Fibroblast of the aortic adventitia (primary cell): ENCODE measurements at regions not wholly inside any gene's neighbourhood (a gene's known extent, or its start where the extent isn't known, plus 50 kb on each side); places are given as distances from the start of the nearest gene placed in this dataset.

Experiments used
- DNase-seq: peaks from one replicate; pipeline ENCODE4 v3.0.0-alpha.2; 2010; ENCODE audit warnings: low read depth
- H3K4me3 ChIP-seq: 2 replicates; pipeline ENCODE4 v1.5.1; 2011; ENCODE audit warnings: low read depth, mild to moderate bottlenecking, control low read depth, low read length, moderate library complexity
- TF ChIP-seq, protein P1 (sequence below): IDR thresholded peaks from 2 replicates; pipeline ENCODE4 v1.5.1; 2011; ENCODE audit warnings: mild to moderate bottlenecking, low read length, control low read depth, inconsistent platforms; ENCODE audit not compliant: insufficient read depth

DNA sequence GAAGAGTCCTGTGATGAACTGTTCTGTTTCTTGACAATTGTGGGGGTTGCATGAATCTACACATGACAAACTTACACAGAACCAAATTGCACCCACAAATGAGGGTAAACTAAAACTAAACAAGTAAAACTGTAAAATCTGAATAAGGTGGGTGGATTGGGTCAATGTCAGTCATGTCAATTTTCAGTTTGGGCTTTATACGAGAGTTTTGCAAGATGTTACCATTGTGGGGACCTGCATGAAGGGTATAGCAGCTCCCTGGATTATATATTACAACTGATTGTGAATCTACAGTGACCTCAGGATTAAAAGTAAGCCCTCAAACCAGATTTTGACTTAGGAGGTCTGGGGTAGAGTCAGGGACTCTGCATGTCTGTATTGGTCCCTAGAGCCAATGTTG, 101.5 kb upstream of the LHX5 start:
- TF ChIP-seq, protein P1, sequence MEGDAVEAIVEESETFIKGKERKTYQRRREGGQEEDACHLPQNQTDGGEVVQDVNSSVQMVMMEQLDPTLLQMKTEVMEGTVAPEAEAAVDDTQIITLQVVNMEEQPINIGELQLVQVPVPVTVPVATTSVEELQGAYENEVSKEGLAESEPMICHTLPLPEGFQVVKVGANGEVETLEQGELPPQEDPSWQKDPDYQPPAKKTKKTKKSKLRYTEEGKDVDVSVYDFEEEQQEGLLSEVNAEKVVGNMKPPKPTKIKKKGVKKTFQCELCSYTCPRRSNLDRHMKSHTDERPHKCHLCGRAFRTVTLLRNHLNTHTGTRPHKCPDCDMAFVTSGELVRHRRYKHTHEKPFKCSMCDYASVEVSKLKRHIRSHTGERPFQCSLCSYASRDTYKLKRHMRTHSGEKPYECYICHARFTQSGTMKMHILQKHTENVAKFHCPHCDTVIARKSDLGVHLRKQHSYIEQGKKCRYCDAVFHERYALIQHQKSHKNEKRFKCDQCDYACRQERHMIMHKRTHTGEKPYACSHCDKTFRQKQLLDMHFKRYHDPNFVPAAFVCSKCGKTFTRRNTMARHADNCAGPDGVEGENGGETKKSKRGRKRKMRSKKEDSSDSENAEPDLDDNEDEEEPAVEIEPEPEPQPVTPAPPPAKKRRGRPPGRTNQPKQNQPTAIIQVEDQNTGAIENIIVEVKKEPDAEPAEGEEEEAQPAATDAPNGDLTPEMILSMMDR: no peak
- H3K4me3 ChIP-seq: no peak overlapping the region
- DNase-seq: no peak

DNA sequence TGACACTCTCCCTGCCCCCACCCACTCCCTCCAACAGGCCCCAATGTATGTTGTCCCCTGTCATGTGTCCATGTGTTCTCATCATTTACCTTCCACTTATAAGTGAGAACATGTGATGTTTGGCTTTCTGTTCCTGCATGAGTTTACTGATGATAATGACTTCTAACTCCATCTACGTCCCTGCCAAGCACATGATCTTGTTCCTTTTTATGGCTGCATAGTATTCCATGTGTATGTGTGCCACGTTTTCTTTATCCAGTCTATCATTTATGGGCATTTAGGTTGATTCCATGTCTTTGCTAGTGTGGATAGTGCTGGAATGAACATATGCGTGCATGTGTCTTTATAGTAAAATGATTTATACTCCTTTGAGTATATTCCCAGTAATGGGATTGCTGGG, 100.0 kb upstream of the LHX5 start:
- TF ChIP-seq, protein P1: no peak
- no peak for DNase-seq
- no peak overlapping the region for H3K4me3 ChIP-seq

DNA sequence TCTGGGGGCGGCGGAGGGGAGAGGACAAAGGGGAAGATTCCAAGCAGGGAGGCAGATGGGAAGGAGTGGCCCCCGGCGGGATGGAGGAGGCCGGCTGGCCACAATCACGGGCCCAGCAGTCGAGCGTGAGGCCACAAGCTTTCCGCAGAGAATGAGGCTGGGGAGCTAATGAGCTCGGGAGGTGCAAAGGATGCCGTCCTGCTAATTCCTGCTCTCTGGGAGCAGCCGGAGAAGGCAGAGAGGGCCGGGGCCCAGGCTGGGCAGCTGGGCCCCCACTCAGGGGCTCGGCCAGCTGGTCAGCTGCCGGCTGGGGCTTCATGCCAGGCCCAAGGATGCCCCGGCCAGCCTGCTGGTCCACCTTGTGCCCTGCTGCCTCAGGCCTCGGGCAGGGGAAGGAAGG, 98.1 kb upstream of the LHX5 start:
- TF ChIP-seq, protein P1: no peak
- no peak for DNase-seq

DNA sequence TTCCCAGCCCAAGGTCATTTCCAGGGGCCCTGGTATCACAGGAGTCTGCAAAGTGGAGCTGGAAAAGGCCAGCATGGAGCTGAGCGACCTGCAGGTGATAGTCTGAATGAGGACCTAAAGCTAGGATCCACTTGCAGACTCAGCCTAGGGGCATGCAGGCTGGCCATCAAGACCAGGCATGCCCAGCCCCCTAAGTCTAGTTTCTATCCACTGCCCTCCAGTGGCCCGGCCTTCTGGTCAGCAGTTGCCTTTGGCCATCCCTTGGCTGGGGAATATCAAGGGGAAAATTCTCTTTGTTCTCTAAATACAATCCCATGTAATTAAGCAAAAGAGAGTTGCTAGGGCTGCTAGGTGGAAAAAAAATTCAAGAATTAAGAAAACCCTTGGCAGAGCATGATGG, 96.3 kb upstream of the LHX5 start:
- TF ChIP-seq, protein P1: no peak
- DNase-seq: no peak
- H3K4me3 ChIP-seq: no peak overlapping the region

More for the DNA sequence above, 98.1 kb upstream of the LHX5 start:
- H3K4me3 ChIP-seq: no peak overlapping the region

DNA sequence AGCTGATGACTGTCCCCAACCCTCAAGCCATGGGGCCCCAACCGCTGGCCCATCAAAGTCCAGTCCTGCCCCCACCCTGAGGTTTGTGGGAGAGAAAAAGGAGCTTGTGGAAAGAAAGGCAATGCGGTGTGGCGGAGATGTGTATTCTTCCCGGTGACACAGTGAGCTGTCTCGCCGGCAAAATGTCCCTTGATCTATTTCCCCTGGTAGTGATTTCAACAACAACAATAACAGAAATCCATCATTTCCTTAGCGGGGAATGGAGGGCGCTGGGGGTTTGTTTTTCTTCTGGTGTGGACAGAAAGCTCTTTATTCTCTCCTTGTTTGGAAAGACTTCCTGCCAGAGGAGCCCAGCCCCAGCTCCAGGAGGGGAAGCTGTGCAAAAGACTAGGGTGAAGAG, 93.7 kb upstream of the LHX5 start:
- DNase-seq: no peak
- no peak overlapping the region for H3K4me3 ChIP-seq
- TF ChIP-seq, protein P1: no peak

DNA sequence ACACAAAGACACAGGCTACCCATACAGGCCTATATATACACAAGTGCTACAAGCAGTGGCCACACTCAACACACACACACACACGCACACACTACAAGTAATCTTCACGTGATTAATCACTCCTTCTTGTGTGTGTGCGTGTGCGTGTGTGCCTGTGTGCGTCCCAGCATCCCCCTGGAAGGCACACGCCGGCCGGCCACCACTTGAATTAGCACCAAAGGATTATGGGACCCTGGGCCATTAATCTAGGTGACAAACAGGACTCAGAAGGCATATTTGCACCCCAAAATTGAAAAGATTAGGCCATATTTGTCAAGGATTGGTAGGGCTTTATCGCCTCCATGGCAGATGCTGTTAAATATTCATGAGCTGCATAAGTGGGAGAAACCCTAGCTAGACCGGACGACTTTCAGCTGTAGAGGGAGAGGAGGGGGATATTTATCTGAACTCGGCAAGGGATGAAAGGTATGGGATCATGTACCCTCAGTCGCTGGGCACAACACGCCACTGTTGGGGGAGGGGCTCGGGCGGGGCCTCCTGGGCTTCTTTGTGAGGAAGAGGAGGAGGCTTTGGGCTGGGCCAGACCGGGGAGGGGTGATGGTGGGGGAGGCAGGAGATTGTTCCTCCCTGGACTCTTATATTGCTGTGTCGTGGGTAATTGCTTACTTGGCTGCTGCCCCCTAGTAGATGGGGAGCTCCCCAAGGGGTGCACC, 89.6 kb upstream of the LHX5 start:
- DNase-seq: no peak
- H3K4me3 ChIP-seq: no peak overlapping the region
- TF ChIP-seq, protein P1: no peak

DNA sequence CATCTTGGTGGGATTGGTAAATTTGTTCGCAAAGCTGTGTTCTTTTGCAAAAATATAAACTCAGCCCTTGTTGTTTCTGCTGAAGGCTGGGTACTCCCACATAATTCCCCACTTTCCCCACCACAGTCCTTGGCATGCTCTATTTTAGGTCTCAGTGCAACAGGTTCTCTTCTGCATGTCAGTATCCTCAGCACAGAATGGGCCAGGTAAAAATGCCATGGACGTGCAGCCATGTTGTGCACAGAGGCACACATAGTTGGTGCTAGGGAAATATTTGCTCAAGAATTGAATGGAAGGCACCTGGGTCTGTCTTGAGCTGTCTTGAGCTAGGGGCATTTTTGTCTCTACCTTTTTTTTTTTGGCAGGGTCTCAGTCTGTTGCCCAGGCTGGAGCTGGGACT, 87.8 kb upstream of the LHX5 start:
- TF ChIP-seq, protein P1: no peak
- H3K4me3 ChIP-seq: no peak overlapping the region
- DNase-seq: no peak
